SKM-1 (cell line): ENCODE measurements at regions not wholly inside any gene's neighbourhood (a gene's known extent, or its start where the extent isn't known, plus 50 kb on each side); places are given as distances from the start of the nearest gene placed in this dataset.

Experiments used
- DNase-seq: peaks from one replicate; lab custom pipeline; 2025; ENCODE audit not compliant: unreplicated experiment; lab: John Stamatoyannopoulos, UW

GRCh38 chr20:56797023-56797422 is 167.9 kb downstream of the TFAP2C start:
- DNase-seq: no peak

GRCh38 chr20:56798634-56799033 is 169.5 kb downstream of the TFAP2C start:
- no peak for DNase-seq

GRCh38 chr20:56799187-56799586 is 170.1 kb downstream of the TFAP2C start:
- DNase-seq: no peak

GRCh38 chr20:56800088-56800487 is 171.0 kb downstream of the TFAP2C start:
- no peak for DNase-seq

GRCh38 chr20:56801971-56802755 is 173.1 kb downstream of the TFAP2C start:
- DNase-seq: no peak

- no peak for DNase-seq
Observed at GRCh38 chr20:56802805-56803204, 173.7 kb downstream of the TFAP2C start.

- no peak for DNase-seq
Observed at GRCh38 chr20:56805313-56805712, 176.2 kb downstream of the TFAP2C start.

- no peak for DNase-seq
Observed at GRCh38 chr20:56805966-56806365, 176.9 kb downstream of the TFAP2C start.

- DNase-seq: no peak
Observed at GRCh38 chr20:56806952-56807517, 177.9 kb downstream of the TFAP2C start.

- no peak for DNase-seq
Observed at GRCh38 chr20:56808117-56808725, 179.1 kb downstream of the TFAP2C start.

GRCh38 chr20:56808732-56809131 is 179.6 kb downstream of the TFAP2C start:
- DNase-seq: no peak

GRCh38 chr20:56809668-56810067 is 180.6 kb downstream of the TFAP2C start:
- DNase-seq: no peak

GRCh38 chr20:56810141-56810540 is 181.0 kb downstream of the TFAP2C start:
- DNase-seq: no peak

- DNase-seq: no peak
Observed at GRCh38 chr20:56815796-56816195, 186.7 kb downstream of the TFAP2C start.

- no peak for DNase-seq
Observed at GRCh38 chr20:56816349-56816748, 187.2 kb downstream of the TFAP2C start.

GRCh38 chr20:56817780-56818675 is 188.9 kb downstream of the TFAP2C start:
- DNase-seq: no peak

GRCh38 chr20:56820984-56821383 is 191.9 kb downstream of the TFAP2C start:
- DNase-seq: no peak

GRCh38 chr20:56826306-56826704 is 197.2 kb downstream of the TFAP2C start:
- no peak for DNase-seq

GRCh38 chr20:56826705-56827665 is 197.9 kb downstream of the TFAP2C start:
- peak; percentile 8 for DNase-seq

- peak; percentile 10 for DNase-seq
Observed at GRCh38 chr20:56827763-56828162, 198.7 kb downstream of the TFAP2C start.
